CD4-positive, alpha-beta T cell treated with Interleukin-1 beta for 1 hour (primary cell): ENCODE measurements at regions not wholly inside any gene's neighbourhood (a gene's known extent, or its start where the extent isn't known, plus 50 kb on each side); places are given as distances from the start of the nearest gene placed in this dataset.
"Not testable (repeated sequence)": the region's sequence is repeated elsewhere in the genome, so short reads cannot be mapped to it uniquely, and the experiment has no call there.

Experiments
- DNase-seq, 2 donors: peaks; one replicate each; pipeline ENCODE4 v3.0.0-alpha.2; 2020 to 2022

DNA sequence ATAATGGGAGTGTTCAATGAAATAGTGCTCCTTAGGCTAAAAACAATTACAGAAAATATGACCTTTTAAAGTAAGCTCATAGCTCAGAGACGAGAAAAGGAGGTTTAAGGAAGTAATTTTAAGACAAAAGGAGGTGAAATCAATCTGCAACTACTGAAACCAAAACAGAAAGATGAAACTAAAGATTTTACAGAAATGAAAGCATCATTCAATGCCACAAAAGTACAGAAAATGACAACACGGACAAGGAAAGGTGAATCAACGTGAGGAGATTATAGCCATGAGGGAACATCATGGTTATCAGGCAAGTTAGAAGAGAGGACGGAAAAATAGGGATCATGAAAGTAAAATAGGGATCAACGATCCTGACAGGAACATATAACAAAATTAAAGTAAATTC is 745.2 kb downstream of the PCDH17 start:
- DNase-seq: no peak

DNA sequence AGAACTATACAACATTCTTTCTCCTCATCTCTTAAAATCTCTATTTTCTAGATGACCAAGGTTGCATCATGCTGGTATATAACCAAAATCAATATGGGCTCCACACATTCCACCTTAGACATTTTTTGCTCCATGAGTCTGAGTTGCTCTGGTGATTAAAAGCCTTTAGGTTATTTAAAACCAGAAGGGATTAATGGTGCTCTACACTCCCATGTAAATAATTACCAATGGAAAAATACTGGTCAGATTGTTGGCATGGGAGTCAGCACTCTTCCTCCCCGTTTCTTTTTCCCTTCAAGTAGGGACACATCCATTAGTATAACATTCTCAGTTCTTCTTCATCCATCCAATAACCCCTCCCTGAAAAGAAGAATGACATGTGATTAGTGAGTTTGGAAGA is 747.7 kb downstream of the PCDH17 start:
- DNase-seq: no peak

DNA sequence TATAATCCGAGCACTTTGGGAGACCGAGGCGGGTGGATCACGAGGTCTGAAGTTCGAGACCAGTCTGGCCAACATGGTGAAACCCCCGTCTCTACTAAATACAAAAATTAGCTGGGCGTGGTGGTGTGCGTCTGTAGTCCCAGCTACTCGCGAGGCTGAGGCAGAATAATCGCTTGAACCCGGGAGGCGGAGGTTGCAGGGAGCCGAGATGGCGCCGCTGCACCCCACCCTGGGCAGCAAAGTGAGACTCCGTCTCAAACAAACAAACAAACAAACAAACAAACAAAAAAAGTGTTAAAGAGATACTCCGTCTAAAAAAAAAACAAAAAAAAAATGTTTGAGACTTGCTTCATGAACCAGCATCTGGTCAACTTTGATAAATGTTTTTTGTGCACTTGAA is 753.8 kb downstream of the PCDH17 start:
- not testable (repeated sequence) for DNase-seq

DNA sequence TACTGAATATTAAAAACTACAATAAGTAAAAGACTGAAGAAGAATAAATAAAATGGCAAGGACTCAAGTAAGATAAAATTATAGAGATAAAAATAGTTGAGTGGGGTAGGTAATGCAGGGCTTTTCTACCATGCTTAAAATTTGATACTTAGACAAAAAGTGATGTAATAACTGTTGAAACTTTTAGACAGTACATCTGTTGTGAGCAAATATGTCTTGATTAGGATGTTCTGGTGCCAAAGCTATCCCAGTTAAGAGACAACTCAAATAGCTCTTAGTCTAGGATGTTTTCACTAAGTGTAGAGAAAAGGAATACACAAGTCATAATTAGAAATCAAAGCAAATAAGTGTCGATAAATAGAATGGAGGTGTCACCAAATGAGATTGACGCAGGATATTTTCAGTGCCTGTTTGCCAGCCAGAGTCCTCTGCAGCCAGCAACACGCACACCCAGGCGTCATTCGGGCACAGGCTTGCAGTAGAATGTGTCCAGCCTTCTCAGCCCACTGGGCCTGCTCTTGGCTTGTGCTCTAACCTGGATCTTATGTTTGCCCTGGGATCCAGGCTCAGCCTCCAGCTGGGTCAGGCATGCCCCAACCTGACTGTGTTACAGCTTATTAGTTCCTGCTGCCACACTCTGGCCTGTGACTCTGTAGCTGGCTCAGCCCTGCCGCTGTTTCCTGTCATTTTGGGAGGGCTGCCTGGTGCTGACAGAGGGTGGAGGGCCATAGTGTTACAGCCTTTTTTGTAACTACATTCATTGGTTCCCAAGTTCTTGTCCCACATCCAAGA is 766.2 kb downstream of the PCDH17 start:
- peak in 1 of 2 donors; percentile 0 for DNase-seq

DNA sequence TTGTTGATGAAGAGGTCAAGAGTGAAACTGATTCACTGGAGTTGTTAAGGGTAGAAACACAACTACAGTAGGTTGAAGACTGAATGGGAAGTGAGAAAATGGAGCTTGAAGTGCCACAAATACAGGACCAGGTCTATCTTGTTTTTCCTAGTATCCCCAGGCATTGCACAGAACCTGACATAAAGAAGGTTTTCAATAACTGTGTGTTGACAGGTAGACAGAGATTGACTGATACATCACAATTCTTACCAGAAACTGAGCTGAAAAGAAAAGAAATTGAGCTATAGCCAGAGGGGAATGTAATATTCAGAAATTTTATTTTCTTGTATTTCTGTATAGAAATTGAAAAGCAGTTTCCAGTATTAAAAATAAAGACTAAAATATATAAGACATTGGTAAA is 767.7 kb downstream of the PCDH17 start:
- DNase-seq: no peak

DNA sequence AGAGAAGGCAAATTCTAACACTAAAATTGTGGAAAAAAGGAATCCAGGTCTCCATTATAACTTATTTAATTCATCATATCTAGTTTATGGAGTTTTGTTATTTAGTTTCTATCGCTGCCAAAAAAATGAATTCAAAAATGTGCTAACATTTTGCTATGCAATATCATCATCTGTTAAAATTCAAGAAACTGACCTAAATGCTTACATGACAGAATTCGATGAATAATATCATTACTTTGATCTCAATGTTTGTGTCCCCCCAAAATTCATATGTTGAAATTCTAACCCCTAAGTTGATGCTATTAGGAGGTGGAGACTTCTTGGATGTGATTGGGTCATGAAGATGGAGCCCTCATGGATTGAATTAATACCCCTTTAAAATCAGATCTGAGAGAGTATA is 775.0 kb downstream of the PCDH17 start:
- DNase-seq: no peak

DNA sequence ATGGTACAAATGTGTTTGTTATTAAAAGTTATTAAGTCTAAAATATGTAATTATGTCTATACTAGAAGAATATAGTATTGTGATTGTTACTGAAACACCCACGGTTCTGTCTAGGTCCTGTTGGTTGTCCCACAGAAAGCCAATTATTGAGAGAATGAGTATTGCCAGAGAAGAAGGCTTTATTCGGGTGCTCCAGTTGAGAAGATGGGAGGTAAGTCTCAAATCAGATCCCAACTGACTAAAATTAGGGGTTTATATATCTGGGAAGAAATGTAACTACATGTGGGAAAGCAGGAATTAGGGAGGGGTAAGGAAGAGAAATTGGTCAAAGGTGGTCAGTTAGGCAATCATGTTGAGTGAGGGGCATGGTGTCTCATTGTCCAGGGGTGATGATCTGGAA is 798.4 kb downstream of the PCDH17 start:
- DNase-seq: no peak

DNA sequence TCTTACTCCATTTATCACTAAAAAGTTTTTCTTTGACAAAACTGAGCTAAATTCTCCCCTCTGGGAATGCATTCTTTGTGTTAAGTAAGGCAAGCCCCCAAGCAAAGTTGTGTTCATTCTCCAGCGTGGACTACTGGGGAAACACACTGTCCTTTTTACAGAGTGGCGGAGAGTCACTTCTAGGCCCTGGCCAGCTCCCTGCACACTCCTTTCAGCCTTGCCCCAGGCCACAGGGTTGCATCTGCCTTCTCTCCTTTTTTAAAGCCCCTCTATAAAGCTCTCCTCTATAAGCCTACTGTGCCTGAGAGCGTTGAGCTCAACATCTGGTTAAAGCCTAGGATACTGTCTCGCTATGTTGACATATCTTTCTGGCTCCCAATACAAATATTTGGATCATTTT is 803.4 kb downstream of the PCDH17 start:
- DNase-seq: no peak

DNA sequence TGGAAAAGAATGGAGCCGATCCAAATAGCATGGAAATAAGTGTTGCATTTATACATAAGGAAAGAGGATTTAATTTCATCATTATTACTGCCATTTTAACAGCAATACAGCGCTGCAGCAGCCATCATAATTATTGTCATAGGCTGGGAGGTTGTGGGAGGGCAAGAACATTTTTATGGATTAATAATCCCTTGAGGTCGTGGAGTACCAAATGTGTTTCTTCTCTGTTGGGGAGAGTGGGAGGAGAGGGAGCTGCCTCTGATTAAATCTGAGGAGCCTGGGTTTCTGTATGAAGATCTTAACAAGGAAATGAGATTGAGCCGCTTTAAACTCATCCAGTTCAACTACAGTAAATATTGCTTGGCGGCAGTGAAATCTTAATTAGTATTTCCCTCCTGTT is 805.9 kb downstream of the PCDH17 start:
- no peak for DNase-seq

DNA sequence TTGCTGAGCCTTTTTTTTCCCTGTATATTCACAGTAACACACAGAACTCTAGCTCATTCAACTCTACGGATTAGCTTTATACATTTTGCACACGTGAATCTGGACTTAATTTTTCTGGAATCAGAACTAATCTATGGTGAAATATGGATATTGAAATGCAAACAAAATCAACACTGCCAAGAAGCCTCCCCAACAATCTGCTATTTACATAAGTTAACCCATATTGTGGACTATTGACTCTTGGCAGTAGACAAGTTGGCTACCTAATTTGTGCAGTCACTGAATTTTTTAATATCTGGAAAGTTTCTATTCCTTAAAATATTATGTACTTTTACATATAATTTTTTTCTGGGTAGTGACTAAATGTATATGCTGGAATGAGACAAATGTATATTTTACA is 815.4 kb downstream of the PCDH17 start:
- no peak for DNase-seq

DNA sequence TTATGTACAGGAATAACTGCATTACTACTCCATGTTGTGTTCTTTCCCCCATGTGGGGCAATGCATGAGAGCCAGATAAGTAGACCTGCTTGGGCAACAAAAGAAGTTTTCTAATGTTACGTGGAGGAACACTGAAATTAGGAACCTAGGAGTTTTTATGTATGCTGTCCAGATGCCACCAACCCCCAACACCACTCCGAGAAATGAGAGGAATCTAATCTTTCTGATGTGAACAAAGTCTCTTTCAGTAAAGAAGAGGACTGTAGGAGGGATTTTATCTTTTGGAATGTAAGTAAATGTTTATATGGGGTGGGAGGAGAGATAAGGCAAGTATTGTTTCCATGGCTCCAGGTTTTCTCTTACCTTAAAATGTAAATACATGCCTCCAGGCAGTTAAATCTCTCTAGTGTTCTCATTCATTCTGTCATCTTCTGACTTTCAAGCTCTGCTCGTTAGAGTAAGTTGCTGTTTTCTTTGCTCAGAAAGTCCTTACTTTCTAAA is 820.6 kb downstream of the PCDH17 start:
- DNase-seq: no peak

DNA sequence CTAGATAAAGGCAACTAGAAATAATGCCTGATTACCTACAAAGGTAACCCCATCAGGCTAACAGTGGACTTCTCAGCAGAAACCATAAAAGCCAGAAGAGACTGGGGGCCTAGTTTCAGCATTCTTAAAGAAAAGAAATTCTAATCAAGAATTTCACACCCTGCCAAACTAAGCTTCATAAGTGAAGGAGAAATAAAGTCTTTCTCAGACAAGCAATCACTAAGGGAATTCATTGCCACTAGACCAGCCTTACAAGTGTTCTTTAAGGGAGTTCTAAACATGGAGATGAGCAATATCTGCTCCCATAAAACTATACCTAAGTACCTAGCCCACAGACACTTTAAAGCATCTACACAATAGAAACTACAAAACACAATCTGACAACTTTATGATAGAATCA is 823.5 kb downstream of the PCDH17 start:
- DNase-seq: no peak

DNA sequence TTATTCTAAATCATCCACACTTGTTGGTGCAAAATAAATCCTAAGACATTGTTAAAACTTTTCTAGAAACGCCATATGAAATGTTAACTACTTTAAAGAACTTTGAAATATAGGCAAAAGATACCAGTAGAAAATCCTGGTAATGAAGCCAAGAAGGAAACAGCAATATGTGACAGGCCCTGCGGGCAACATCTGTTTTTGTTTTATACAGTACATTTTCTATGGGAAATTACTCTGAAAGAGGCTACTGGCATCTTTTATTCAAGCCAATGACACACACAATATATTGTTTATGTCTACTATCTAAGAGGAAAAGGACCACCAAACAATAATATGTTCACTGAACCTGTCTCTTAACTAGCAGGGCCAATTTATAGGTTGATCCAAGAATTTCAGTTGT is 829.7 kb downstream of the PCDH17 start:
- DNase-seq: no peak

DNA sequence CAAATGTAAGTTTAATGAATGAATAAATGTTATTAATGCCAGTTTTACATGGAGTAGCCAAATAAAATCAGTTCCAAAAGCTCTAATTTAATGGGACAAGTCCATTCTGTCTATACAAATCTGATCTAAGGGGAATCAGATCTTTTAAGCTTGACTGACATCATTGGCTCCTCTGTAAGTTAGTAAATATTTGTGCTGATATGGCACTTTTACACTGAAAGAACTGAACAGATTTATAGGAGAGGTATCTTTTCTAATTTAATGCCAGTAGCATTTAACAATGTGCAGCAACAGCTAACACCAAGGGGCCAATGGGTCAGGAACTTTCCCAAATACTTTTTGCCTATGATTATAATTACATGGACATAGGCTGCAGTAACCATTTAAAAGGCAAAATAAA is 832.3 kb downstream of the PCDH17 start:
- no peak for DNase-seq

DNA sequence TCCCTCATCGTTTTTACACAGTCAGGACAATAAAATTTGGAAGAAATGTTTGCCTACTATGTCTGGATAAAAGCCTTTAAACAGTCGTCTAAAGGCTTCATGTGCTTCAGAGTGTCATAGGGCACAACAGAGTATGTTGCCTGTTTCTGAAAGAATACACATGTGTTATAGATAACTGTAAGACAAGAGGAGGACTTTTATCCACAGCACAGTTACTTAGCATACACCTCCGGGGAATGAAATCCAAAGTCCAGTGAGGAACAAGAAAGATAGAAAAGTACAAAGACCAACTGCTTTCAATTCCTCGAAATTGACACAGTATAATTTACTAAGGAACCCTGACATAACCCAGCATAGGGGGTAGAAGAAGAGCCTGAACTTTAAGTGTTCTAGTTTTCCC is 835.6 kb downstream of the PCDH17 start:
- DNase-seq: no peak

DNA sequence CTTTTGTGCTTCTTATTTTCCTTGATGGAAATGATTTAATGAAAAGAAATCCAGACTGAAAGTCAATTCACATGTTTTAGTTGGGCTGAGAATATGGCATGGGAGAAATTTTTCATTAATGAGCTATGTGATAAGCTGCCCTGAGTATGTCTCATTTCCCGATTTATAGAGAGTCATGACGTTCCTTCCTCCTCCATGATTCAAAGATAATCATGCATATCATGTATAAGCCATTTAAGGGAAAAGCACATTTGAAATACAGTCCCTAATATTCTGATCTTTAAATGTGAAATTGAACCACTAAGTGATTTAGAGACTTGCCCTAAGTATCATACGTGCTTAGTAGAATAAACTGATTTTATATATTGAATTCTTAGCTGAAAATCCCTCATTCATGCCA is 840.9 kb downstream of the PCDH17 start:
- DNase-seq: no peak

DNA sequence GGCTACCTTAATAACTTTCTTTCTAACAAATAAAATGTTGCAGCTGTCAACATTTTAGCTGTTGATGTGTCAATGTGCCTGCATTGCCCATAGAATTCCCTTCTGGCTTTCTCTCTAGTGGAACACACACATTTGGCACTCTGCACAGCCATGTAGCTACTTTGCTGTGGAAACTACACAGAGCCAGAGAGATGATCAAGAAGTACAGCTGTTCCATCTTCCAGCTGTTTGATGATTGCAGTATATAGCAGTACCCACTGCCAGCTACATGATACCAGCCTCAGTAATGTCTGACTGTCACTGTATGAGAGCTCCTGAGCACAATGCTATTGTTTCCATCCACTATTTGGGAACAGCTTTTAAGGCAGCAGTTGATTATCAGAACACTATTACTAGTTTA is 843.0 kb downstream of the PCDH17 start:
- no peak for DNase-seq

DNA sequence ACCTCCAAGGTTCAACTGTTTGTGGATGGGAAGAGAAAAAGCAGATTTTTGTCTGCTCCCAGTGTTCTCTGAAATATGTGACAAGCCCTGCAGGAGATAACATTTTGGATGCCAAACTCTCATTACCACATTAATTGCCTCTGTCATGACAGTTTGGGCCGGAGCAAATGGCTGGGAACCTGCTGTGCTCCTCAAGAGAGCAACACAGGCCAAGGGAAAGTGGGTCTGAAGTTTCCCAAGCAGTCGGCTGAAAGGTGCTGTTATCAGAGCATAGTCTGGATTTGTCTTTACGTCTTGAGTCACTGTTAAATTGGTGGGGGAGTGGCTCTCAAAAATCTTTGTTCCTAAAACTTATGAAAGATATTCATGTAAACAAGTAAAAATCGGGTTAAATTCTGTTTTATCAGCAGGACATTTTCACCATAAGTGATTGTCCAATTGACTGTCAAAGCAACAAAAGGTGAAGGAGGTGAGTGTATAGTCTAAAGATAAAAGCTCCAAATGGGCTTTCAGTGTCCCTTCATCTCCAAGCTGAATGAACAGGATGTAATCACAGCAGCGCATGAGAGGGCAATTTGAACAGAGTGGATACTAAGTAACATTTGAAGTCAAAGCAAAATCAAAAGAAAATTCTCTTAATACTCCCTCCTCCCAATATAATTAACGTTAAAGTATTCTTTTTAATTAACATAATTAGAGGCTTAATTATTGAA is 844.8 kb downstream of the PCDH17 start:
- no peak for DNase-seq

DNA sequence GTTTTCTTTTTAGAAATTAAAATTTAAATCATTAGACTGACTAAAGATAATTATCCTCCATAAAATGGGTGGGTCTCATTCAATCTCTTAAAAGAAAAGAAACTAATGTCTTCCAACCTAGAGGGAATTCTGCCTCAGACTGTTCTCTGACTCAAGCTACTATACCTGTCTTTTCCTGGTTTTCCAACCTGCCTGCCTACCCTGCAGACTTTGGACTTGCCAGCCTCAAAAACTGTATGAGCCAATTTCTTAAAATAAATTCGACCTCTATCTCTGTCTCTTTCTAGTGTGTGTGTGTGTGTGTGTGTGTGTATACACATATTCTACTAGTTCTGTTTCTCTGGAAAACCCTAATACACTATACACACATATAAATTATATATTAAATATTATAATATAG is 847.3 kb downstream of the PCDH17 start:
- no peak for DNase-seq

DNA sequence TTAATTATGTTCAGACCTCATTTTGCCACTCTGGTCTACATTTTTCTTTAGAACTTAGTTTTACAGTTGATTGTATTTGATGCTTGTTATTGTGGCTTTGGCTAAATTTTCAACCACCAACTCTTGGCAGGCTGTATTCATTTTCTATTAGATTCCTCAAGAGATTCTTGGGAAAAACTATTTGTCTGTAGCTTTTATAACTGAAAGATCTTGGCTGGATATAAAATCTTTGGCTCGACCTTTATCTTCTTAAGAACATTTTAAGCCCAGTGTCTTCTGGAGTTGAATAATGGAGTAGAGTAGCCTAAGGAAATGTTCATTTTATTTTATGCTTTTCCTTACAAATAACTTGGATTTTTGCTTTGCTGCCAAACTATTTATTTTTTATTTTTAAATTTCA is 848.5 kb downstream of the PCDH17 start:
- no peak for DNase-seq

DNA sequence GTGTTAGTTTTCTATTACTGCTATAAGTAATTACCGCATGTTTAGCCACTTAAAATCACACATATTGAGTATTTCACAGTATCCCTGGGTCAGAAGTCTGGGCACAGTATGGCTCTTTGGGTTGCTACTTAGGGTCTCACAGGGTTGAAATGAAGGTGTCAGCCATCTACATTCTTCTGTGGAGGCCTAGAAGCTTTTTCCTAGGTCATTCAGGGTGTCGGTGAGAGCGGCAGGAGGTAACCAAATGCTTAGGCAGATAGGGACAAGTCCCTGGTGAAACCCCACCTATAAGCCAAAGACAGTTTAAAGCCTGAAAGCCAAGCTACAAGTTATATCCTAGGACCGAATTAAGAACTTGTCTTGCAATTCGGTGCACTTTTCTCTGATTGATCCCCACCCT is 856.7 kb downstream of the PCDH17 start:
- no peak for DNase-seq

DNA sequence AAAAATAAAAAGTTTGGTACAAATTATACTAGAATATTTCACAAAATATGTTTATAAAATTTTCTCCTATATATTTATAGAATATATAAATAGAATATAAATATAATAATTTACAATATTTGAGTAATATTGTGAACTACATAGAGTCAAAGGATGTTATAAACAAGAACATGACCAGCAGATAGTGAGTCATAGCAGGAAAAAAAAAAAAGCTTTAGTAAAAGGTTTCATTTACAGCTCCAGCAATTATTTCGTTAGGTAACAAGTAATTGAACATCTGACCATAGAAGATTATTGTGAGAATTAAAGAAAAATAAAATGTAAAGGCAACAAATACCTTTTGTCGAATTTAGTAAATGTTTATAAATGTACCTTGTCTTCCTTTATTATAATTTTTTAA is 864.1 kb downstream of the PCDH17 start:
- no peak for DNase-seq

DNA sequence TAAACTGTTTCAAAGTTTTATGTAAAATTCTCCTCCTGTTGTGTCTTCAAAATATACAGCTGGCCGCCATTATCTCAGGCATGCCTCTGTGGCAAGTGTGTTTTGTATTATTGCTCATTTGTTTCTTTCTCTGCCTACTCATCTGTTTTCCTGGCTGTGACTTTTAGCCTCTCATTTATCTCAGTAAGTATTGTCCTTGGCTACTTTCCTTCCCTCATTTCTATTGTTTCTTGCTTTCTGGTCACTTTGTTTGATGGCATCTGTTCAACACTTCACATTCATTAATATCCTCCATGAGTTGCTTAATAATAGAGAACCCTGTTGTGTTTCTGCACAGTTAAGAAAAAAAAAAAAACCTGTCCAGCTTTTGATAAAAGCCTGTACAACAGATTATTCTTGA is 869.4 kb downstream of the PCDH17 start:
- no peak for DNase-seq

DNA sequence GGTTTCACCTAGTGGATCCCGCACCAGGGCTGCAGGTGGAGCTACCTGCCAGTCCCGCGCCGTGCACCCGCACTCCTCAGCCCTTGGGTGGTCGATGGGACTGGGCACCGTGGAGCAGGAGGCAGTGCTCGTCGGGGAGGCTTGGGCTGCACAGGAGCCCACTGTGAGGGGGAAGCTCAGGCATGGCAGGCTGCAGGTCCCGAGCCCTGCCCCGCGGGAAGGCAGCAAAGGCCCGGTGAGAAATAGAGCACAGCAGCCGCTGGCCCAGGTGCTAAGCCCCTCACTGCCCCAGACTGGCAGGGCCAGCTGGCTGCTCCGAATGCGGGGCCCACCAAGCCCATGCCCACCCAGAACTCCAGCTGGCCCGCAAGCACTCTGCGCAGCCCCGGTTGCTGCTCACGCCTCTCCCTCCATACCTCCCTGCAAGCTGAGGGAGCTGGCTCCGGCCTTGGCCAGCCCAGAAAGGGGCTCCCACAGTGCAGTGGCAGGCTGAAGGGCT is 872.7 kb downstream of the PCDH17 start:
- DNase-seq: not testable (repeated sequence)
